HepG2 (cell line): ENCODE measurements at regions not wholly inside any gene's neighbourhood (a gene's known extent, or its start where the extent isn't known, plus 50 kb on each side); places are given as distances from the start of the nearest gene placed in this dataset.

Experiments
- CHD2 ChIP-seq: IDR thresholded peaks from 2 replicates; pipeline ENCODE4 v1.6.1; 2011; ENCODE audit warnings: low read depth, low read length, improper control_type of control experiment
- DMAP1 ChIP-seq: IDR thresholded peaks from 2 replicates; pipeline ENCODE4 v1.6.1; 2016
- FOXA3 ChIP-seq: IDR thresholded peaks from 2 replicates; pipeline ENCODE4 v1.6.1; 2016; ENCODE audit warnings: missing genetic modification reagents, missing compliant biosample characterization
- PHF8 ChIP-seq: sonication (generic); formaldehyde crosslinking; IDR thresholded peaks from 2 replicates; pipeline ENCODE4 v1.5.0; 2020; ENCODE audit warnings: missing genetic modification reagents
- POLR2A ChIP-seq, 2 experiments: IDR thresholded peaks; 2 replicates each; pipeline ENCODE4 v1.6.1; 2011; ENCODE audit warnings: low read depth in 2 of 2, low read length in 2 of 2, mild to moderate bottlenecking in 1 of 2, moderate library complexity in 1 of 2; ENCODE audit not compliant: insufficient read depth in 1 of 2
- TCF7L2 ChIP-seq: IDR thresholded peaks from 2 replicates; pipeline ENCODE4 v1.6.1; 2011; ENCODE audit warnings: mild to moderate bottlenecking, low read depth, low read length, moderate library complexity
- ZNF580 ChIP-seq: IDR thresholded peaks from 2 replicates; pipeline ENCODE4 v1.6.1; 2016; ENCODE audit warnings: low read depth, borderline replicate concordance

DNA sequence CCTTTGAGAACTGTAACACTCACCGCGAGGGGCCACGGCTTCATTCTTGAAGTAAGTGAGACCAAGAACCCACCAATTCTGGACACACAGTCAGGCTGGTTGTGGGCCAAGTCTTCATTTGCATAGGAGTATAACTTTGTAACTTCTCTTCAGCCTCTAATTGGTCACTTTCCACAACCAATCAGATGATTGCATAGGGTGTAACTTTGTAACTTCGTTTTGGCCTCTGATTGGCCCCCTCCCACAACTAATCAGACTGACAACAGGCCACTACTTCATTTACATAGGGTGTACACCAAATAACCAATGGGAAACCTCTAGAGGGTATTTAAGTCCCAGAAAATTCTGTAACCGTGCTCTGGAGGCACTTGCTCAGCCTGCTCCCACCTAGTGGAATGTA lies 77.5 kb upstream of the TCF4 start:
- TF ChIP-seq FOXA3: no peak
- no peak for TF ChIP-seq POLR2A (IDR thresholded peaks at IDR 0.05; ENCODE audit: insufficient read depth in 1 of 2, low read depth in 2 of 2, low read length in 2 of 2)
- TF ChIP-seq ZNF580: no peak
- no peak for TF ChIP-seq CHD2
- TF ChIP-seq DMAP1 (CRISPR knock-in tag): no peak
- no peak for TF ChIP-seq PHF8
- no peak for TF ChIP-seq TCF7L2
